GM06990 (cell line): ENCODE measurements at regions not wholly inside any gene's neighbourhood (a gene's known extent, or its start where the extent isn't known, plus 50 kb on each side); places are given as distances from the start of the nearest gene placed in this dataset.

Experiments used
- DNase-seq: peaks from one replicate; pipeline ENCODE4 v3.0.0-alpha.2; 2011; ENCODE audit not compliant: insufficient read length; ENCODE audit errors: extremely low read depth
- H3K27me3 ChIP-seq: replicated peaks from 2 replicates; pipeline ENCODE4 v1.6.0; 2011; ENCODE audit warnings: low read length; ENCODE audit not compliant: control insufficient read depth, insufficient read depth
- H3K36me3 ChIP-seq: 2 replicates; pipeline ENCODE4 v1.5.1; 2011; ENCODE audit warnings: low read length; ENCODE audit not compliant: control insufficient read depth, insufficient read depth
- H3K4me3 ChIP-seq: replicated peaks from 2 replicates; pipeline ENCODE4 v1.5.1; 2011; ENCODE audit warnings: low read depth, mild to moderate bottlenecking, control low read depth, low read length
- TF ChIP-seq, protein P1 (sequence below): IDR thresholded peaks from 2 replicates; pipeline ENCODE4 v1.5.1; 2011; ENCODE audit warnings: low read length, control low read depth, mild to moderate bottlenecking, inconsistent platforms; ENCODE audit not compliant: insufficient read depth, poor library complexity, severe bottlenecking

DNA sequence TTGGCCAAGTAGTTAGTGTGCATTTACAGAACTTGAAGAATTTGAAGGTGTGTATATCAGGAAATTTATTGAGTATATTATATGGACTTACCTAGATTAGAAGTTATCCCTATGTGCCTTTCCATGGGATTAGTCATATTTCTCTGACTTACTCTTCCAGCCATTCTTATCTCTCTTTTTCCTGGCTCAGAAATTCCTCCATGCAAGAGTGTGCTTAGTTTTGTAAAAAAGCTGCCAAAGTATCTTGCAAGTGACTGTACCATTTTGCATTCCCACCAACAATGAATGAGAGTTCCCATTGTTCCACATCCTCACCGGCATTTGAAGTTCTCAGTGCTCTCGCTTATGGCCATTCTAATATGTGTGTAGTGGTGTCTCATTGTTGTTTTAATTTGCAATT lies 82.2 kb upstream of the GUCA2B start:
- no peak overlapping the region for H3K4me3 ChIP-seq
- no peaks in the 10 kb centered on the region; the same call in 1 of the 2 replicates for H3K27me3 ChIP-seq
- TF ChIP-seq, protein P1, sequence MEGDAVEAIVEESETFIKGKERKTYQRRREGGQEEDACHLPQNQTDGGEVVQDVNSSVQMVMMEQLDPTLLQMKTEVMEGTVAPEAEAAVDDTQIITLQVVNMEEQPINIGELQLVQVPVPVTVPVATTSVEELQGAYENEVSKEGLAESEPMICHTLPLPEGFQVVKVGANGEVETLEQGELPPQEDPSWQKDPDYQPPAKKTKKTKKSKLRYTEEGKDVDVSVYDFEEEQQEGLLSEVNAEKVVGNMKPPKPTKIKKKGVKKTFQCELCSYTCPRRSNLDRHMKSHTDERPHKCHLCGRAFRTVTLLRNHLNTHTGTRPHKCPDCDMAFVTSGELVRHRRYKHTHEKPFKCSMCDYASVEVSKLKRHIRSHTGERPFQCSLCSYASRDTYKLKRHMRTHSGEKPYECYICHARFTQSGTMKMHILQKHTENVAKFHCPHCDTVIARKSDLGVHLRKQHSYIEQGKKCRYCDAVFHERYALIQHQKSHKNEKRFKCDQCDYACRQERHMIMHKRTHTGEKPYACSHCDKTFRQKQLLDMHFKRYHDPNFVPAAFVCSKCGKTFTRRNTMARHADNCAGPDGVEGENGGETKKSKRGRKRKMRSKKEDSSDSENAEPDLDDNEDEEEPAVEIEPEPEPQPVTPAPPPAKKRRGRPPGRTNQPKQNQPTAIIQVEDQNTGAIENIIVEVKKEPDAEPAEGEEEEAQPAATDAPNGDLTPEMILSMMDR, result no peak
- H3K36me3 ChIP-seq, result no peaks in the 10 kb centered on the region
- no peak for DNase-seq

DNA sequence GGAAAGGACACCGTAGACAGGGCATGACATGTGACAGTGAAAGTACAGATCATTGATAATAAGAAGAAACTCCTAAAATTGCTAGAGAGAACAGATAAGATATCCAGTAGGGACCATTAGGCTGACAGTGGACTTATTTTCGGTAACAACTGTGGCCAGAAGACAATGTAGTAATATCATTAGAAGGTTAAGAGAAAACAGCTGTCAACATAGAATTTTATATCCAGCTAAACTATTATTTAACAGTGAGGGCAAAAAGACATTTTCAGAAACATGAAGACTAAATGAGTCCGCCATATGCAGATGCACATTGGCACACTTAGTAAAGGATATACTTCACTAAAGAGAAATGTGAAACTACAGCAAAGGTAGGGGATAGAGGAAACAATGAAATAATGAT lies 95.4 kb upstream of the GUCA2B start:
- no peak for DNase-seq
- no peak overlapping the region for H3K4me3 ChIP-seq
- H3K27me3 ChIP-seq, result no peaks in the 10 kb centered on the region
- TF ChIP-seq, protein P1, result no peak
- H3K36me3 ChIP-seq, result no peaks in the 10 kb centered on the region

DNA sequence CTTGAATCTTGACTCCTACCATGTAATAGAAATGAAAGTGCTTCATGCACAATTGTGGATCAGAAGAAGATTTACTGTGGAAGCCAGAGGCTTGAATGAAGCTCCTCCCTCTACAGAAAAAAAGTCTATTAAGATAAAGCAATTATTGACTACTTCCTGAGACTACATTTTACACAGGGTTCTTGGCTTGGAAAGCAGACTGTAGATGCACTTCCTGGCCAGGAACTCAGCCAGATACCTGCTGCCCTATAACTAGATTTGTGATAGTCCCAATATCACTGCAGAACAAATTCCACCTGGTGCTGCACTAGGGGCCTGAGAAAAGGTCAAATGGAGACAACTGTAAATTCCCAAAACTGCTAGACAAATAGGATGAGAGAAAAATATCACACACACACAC lies 96.8 kb upstream of the GUCA2B start:
- H3K36me3 ChIP-seq, result no peaks in the 10 kb centered on the region
- no peak overlapping the region for H3K4me3 ChIP-seq
- TF ChIP-seq, protein P1, result no peak
- H3K27me3 ChIP-seq, result no peaks in the 10 kb centered on the region
- DNase-seq, result no peak

DNA sequence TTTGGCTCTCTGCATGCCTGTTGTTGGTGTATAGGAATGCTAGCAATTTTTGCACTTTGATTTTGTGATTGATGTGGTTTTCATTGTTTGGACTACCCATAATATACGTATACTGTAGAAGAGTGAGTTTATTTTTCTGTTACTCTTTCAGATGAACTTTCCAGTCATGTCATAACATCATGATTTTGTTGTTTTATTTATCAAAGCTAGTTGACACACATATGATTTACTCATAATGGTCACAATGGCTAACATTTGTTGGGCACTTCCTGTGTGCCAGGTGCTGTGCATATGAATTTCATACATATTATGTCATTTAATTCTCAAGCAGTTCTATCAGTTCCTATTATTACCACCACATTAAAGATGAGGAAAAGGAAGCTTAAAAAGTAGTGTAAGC lies 98.1 kb upstream of the GUCA2B start:
- H3K36me3 ChIP-seq, result no peaks in the 10 kb centered on the region
- H3K4me3 ChIP-seq, result no peak overlapping the region
- no peaks in the 10 kb centered on the region for H3K27me3 ChIP-seq
- TF ChIP-seq, protein P1, result no peak
- DNase-seq, result no peak

DNA sequence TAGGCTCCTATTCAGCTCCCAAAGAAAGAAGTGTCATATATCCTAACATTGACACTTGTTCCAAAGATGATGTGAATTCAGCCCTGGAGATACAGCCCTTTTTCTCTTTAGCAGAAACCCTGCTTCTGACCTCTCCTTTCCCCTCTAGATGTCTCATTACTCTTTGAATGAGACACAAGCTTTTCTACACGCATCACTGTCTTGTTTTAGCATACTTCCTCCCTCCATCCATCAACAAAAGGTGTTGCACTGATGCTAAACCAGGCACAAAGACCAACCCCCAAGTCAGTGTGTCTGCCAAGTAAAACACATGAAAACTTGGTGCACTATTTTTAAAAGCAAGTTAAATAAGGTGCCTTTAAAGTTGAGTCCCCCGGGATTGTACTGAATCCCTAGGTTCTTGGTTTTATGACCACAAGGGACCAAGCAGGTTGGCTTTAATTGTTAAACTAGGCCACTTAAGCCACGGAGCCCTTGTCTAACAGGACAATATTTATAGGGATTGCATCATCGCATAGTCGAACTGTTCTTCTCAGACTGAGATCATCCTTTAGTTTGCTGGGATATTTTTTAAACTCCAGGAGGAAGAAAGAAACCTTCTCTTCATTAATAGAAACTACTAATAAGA lies 101.0 kb upstream of the GUCA2B start:
- H3K4me3 ChIP-seq, result no peak overlapping the region
- H3K36me3 ChIP-seq, result no peaks in the 10 kb centered on the region
- TF ChIP-seq, protein P1, result no peak
- DNase-seq, result no peak
- H3K27me3 ChIP-seq, result no peaks in the 10 kb centered on the region

DNA sequence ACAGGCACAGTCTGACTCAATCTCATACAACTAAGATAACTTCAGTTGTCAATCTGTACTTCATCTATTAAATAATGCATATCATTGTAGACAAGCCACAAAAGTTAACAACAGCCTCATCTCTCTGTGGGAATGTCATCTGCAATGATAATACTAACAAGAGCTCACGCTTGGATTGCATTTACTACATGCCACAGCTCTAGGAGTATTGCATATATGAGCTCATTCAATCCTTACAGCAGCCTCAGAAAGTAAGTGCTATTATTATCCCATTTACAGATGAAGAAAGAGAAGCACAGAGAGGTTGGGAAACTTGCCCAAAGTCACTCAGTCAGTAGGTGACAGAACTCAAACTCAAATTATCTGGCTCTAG lies 105.7 kb upstream of the GUCA2B start:
- Histone ChIP-seq H3K36me3 (no peaks in the 10 kb centered on the region), H3K4me3 (no peak overlapping the region), H3K27me3 (no peaks in the 10 kb centered on the region)
- no peak for DNase-seq
- TF ChIP-seq, protein P1, result no peak
